ENCODE measurements at regions not wholly inside any gene's neighbourhood (a gene's known extent, or its start where the extent isn't known, plus 50 kb on each side); places are given as distances from the start of the nearest gene placed in this dataset.

- Histone ChIP-seq H3K9me3 (ENCODE audit: control insufficient read depth, low read length) (no peaks in the 10 kb centered on the region), H3K4me3 (ENCODE audit: insufficient read depth, low read depth, low read length, poor library complexity, severe bottlenecking) (no peak overlapping the region), H3K4me1 (ENCODE audit: control insufficient read depth, insufficient read depth, low read length, poor library complexity, severe bottlenecking) (peaks cover 5% of the 10 kb centered on the region), H3K36me3 (ENCODE audit: control insufficient read depth, insufficient read depth, low read length) (no peaks in the 10 kb centered on the region), H3K27me3 (replicated peaks; ENCODE audit: control insufficient read depth, insufficient read depth, low read length, poor library complexity, severe bottlenecking) (peaks cover 20% of the 10 kb centered on the region), H3K27ac (ENCODE audit: insufficient read depth, low read length, poor library complexity, severe bottlenecking) (no peak overlapping the region)
- no peak for DNase-seq
Measured at GRCh38 chr5:73375191-73375545, 73.4 kb downstream of the FOXD1 start.

- Histone ChIP-seq H3K27ac (ENCODE audit: insufficient read depth, low read length, poor library complexity, severe bottlenecking) (no peak overlapping the region), H3K4me1 (ENCODE audit: control insufficient read depth, insufficient read depth, low read length, poor library complexity, severe bottlenecking) (no peaks in the 10 kb centered on the region), H3K4me3 (ENCODE audit: insufficient read depth, low read depth, low read length, poor library complexity, severe bottlenecking) (no peak overlapping the region), H3K27me3 (replicated peaks; ENCODE audit: control insufficient read depth, insufficient read depth, low read length, poor library complexity, severe bottlenecking) (peaks cover 15% of the 10 kb centered on the region), H3K9me3 (ENCODE audit: control insufficient read depth, low read length) (no peaks in the 10 kb centered on the region), H3K36me3 (ENCODE audit: control insufficient read depth, insufficient read depth, low read length) (no peaks in the 10 kb centered on the region)
- no peak for DNase-seq
Measured at GRCh38 chr5:73374520-73375190, 73.9 kb downstream of the FOXD1 start.

- H3K27me3 ChIP-seq (replicated peaks; ENCODE audit: control insufficient read depth, insufficient read depth, low read length, poor library complexity, severe bottlenecking), result peaks cover 10% of the 10 kb centered on the region
- no peak overlapping the region for H3K27ac ChIP-seq (ENCODE audit: insufficient read depth, low read length, poor library complexity, severe bottlenecking)
- H3K9me3 ChIP-seq (ENCODE audit: control insufficient read depth, low read length), result no peaks in the 10 kb centered on the region
- no peak for DNase-seq
- no peaks in the 10 kb centered on the region for H3K36me3 ChIP-seq (ENCODE audit: control insufficient read depth, insufficient read depth, low read length)
- H3K4me3 ChIP-seq (ENCODE audit: insufficient read depth, low read depth, low read length, poor library complexity, severe bottlenecking), result no peak overlapping the region
- no peaks in the 10 kb centered on the region for H3K4me1 ChIP-seq (ENCODE audit: control insufficient read depth, insufficient read depth, low read length, poor library complexity, severe bottlenecking)
Measured at GRCh38 chr5:73373814-73374510, 74.6 kb downstream of the FOXD1 start.

GRCh38 chr5:73370640-73371583, 77.7 kb downstream of the FOXD1 start:
- H3K27ac ChIP-seq (ENCODE audit: insufficient read depth, low read length, poor library complexity, severe bottlenecking), result no peak overlapping the region
- no peak for DNase-seq
- no peaks in the 10 kb centered on the region for H3K9me3 ChIP-seq (ENCODE audit: control insufficient read depth, low read length)
- no peaks in the 10 kb centered on the region for H3K27me3 ChIP-seq (replicated peaks; ENCODE audit: control insufficient read depth, insufficient read depth, low read length, poor library complexity, severe bottlenecking)
- H3K4me1 ChIP-seq (ENCODE audit: control insufficient read depth, insufficient read depth, low read length, poor library complexity, severe bottlenecking), result no peaks in the 10 kb centered on the region
- H3K36me3 ChIP-seq (ENCODE audit: control insufficient read depth, insufficient read depth, low read length), result no peaks in the 10 kb centered on the region
- no peak overlapping the region for H3K4me3 ChIP-seq (ENCODE audit: insufficient read depth, low read depth, low read length, poor library complexity, severe bottlenecking)

GRCh38 chr5:73370095-73370494, 78.5 kb downstream of the FOXD1 start:
- H3K9me3 ChIP-seq (ENCODE audit: control insufficient read depth, low read length), result no peaks in the 10 kb centered on the region
- no peaks in the 10 kb centered on the region for H3K4me1 ChIP-seq (ENCODE audit: control insufficient read depth, insufficient read depth, low read length, poor library complexity, severe bottlenecking)
- no peak overlapping the region for H3K27ac ChIP-seq (ENCODE audit: insufficient read depth, low read length, poor library complexity, severe bottlenecking)

GRCh38 chr5:73369278-73369677, 79.3 kb downstream of the FOXD1 start:
- DNase-seq, result no peak
- no peaks in the 10 kb centered on the region for H3K4me1 ChIP-seq (ENCODE audit: control insufficient read depth, insufficient read depth, low read length, poor library complexity, severe bottlenecking)
- H3K4me3 ChIP-seq (ENCODE audit: insufficient read depth, low read depth, low read length, poor library complexity, severe bottlenecking), result no peak overlapping the region
- no peak overlapping the region for H3K27ac ChIP-seq (ENCODE audit: insufficient read depth, low read length, poor library complexity, severe bottlenecking)
- no peaks in the 10 kb centered on the region for H3K27me3 ChIP-seq (replicated peaks; ENCODE audit: control insufficient read depth, insufficient read depth, low read length, poor library complexity, severe bottlenecking)
- no peaks in the 10 kb centered on the region for H3K36me3 ChIP-seq (ENCODE audit: control insufficient read depth, insufficient read depth, low read length)
- no peaks in the 10 kb centered on the region for H3K9me3 ChIP-seq (ENCODE audit: control insufficient read depth, low read length)

More at GRCh38 chr5:73370095-73370494, 78.5 kb downstream of the FOXD1 start:
- H3K36me3 ChIP-seq (ENCODE audit: control insufficient read depth, insufficient read depth, low read length), result no peaks in the 10 kb centered on the region
- DNase-seq, result no peak
- no peaks in the 10 kb centered on the region for H3K27me3 ChIP-seq (replicated peaks; ENCODE audit: control insufficient read depth, insufficient read depth, low read length, poor library complexity, severe bottlenecking)
- no peak overlapping the region for H3K4me3 ChIP-seq (ENCODE audit: insufficient read depth, low read depth, low read length, poor library complexity, severe bottlenecking)

- no peak for DNase-seq
- Histone ChIP-seq H3K36me3 (ENCODE audit: control insufficient read depth, insufficient read depth, low read length) (no peaks in the 10 kb centered on the region), H3K4me1 (ENCODE audit: control insufficient read depth, insufficient read depth, low read length, poor library complexity, severe bottlenecking) (no peaks in the 10 kb centered on the region), H3K4me3 (ENCODE audit: insufficient read depth, low read depth, low read length, poor library complexity, severe bottlenecking) (no peak overlapping the region), H3K27ac (ENCODE audit: insufficient read depth, low read length, poor library complexity, severe bottlenecking) (no peak overlapping the region), H3K9me3 (ENCODE audit: control insufficient read depth, low read length) (no peaks in the 10 kb centered on the region), H3K27me3 (replicated peaks; ENCODE audit: control insufficient read depth, insufficient read depth, low read length, poor library complexity, severe bottlenecking) (no peaks in the 10 kb centered on the region)
Measured at GRCh38 chr5:73367650-73368049, 80.9 kb downstream of the FOXD1 start.

- Histone ChIP-seq H3K36me3 (ENCODE audit: control insufficient read depth, insufficient read depth, low read length) (no peaks in the 10 kb centered on the region), H3K4me3 (ENCODE audit: insufficient read depth, low read depth, low read length, poor library complexity, severe bottlenecking) (no peak overlapping the region), H3K4me1 (ENCODE audit: control insufficient read depth, insufficient read depth, low read length, poor library complexity, severe bottlenecking) (no peaks in the 10 kb centered on the region), H3K27ac (ENCODE audit: insufficient read depth, low read length, poor library complexity, severe bottlenecking) (no peak overlapping the region), H3K9me3 (ENCODE audit: control insufficient read depth, low read length) (no peaks in the 10 kb centered on the region), H3K27me3 (replicated peaks; ENCODE audit: control insufficient read depth, insufficient read depth, low read length, poor library complexity, severe bottlenecking) (no peaks in the 10 kb centered on the region)
- no peak for DNase-seq
Measured at GRCh38 chr5:73365990-73366667, 82.4 kb downstream of the FOXD1 start.

GRCh38 chr5:73365301-73365853, 83.2 kb downstream of the FOXD1 start:
- no peak for DNase-seq
- H3K27ac ChIP-seq (ENCODE audit: insufficient read depth, low read length, poor library complexity, severe bottlenecking), result no peak overlapping the region
- H3K9me3 ChIP-seq (ENCODE audit: control insufficient read depth, low read length), result no peaks in the 10 kb centered on the region
- no peaks in the 10 kb centered on the region for H3K27me3 ChIP-seq (replicated peaks; ENCODE audit: control insufficient read depth, insufficient read depth, low read length, poor library complexity, severe bottlenecking)
- no peaks in the 10 kb centered on the region for H3K4me1 ChIP-seq (ENCODE audit: control insufficient read depth, insufficient read depth, low read length, poor library complexity, severe bottlenecking)
- H3K36me3 ChIP-seq (ENCODE audit: control insufficient read depth, insufficient read depth, low read length), result no peaks in the 10 kb centered on the region
- H3K4me3 ChIP-seq (ENCODE audit: insufficient read depth, low read depth, low read length, poor library complexity, severe bottlenecking), result no peak overlapping the region
